Effector memory CD4-positive, alpha-beta T cell (primary cell): ENCODE measurements at regions not wholly inside any gene's neighbourhood (a gene's known extent, or its start where the extent isn't known, plus 50 kb on each side); places are given as distances from the start of the nearest gene placed in this dataset.

Source experiments
- DNase-seq, 3 donors: peaks; one replicate each; pipeline ENCODE4 v3.0.0-alpha.2; 2020
- H3K27ac ChIP-seq: 2 replicates; pipeline ENCODE4 v1.7.0; 2013; ENCODE audit warnings: mild to moderate bottlenecking, low read length, moderate library complexity; ENCODE audit not compliant: insufficient read depth, poor library complexity, severe bottlenecking
- H3K27me3 ChIP-seq: replicated peaks from 2 replicates; pipeline ENCODE4 v1.7.0; 2013; ENCODE audit warnings: mild to moderate bottlenecking, low read length; ENCODE audit not compliant: insufficient read depth, control insufficient read depth, poor library complexity, severe bottlenecking
- H3K36me3 ChIP-seq: 2 replicates; pipeline ENCODE4 v1.7.0; 2013; ENCODE audit warnings: mild to moderate bottlenecking, low read length, moderate library complexity; ENCODE audit not compliant: control insufficient read depth, insufficient read depth
- H3K4me1 ChIP-seq: 2 replicates; pipeline ENCODE4 v1.7.0; 2013; ENCODE audit warnings: low read length, mild to moderate bottlenecking; ENCODE audit not compliant: control insufficient read depth, insufficient read depth, poor library complexity, severe bottlenecking
- H3K4me3 ChIP-seq: 2 replicates; pipeline ENCODE4 v1.7.0; 2013; ENCODE audit warnings: low read length, low read depth, mild to moderate bottlenecking; ENCODE audit not compliant: insufficient read depth, poor library complexity, severe bottlenecking
- H3K9me3 ChIP-seq: 2 replicates; pipeline ENCODE4 v1.7.0; 2013; ENCODE audit warnings: mild to moderate bottlenecking, low read length, moderate library complexity; ENCODE audit not compliant: control insufficient read depth

GRCh38 chr13:22195726-22196125 is 524.9 kb downstream of the FGF9 start:
- Histone ChIP-seq H3K36me3 (no peaks in the 10 kb centered on the region), H3K27ac (no peak overlapping the region), H3K27me3 (no peaks in the 10 kb centered on the region), H3K4me3 (no peak overlapping the region), H3K9me3 (no peaks in the 10 kb centered on the region), H3K4me1 (no peaks in the 10 kb centered on the region)
- no peak for DNase-seq

DNA sequence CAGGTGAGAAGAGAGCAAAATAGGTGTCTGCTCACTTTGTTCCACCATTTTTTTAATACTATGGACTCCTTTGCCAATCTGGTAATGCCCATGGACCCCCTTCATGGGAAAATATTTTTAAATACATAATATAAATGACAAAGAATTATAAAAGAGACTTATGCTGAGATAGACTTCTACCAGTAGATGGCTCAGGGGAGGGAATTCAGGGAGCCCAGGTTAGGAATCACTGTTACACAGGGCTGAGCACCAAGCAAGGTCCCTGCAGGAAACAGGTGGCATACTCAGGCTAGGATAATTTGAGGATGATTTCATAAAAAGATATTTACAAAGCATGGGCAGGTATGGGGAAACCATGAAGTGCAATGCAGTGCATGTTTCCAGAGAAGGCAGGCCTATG is 525.9 kb downstream of the FGF9 start:
- no peaks in the 10 kb centered on the region for H3K9me3 ChIP-seq
- no peaks in the 10 kb centered on the region for H3K27me3 ChIP-seq
- DNase-seq: no peak
- H3K4me3 ChIP-seq: no peak overlapping the region
- no peaks in the 10 kb centered on the region for H3K36me3 ChIP-seq
- H3K27ac ChIP-seq: no peak overlapping the region
- H3K4me1 ChIP-seq: no peaks in the 10 kb centered on the region

DNA sequence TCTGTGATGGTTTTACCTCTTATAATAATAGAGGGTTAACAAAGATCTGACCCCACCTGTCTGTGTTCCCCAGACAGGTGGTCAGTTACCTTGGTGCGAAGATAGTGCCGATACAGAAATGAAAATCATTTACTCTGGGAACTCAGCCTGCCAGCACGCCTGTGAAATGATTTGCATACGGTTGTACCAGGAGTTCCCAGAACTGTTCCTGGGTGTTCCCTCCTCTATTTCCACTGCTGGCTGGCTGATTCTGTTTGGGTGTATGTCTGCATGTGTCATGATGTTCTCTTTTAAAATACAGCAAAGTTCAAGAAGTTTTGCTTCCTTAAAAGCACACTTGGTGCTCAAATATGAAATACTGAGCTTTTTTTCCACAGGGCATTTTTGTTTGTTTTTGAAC is 527.1 kb downstream of the FGF9 start:
- no peak for DNase-seq
- H3K4me1 ChIP-seq: no peaks in the 10 kb centered on the region
- no peaks in the 10 kb centered on the region for H3K9me3 ChIP-seq
- H3K27ac ChIP-seq: no peak overlapping the region
- H3K36me3 ChIP-seq: no peaks in the 10 kb centered on the region
- H3K27me3 ChIP-seq: no peaks in the 10 kb centered on the region
- H3K4me3 ChIP-seq: no peak overlapping the region

GRCh38 chr13:22198641-22199217 is 527.9 kb downstream of the FGF9 start:
- H3K36me3 ChIP-seq: no peaks in the 10 kb centered on the region
- no peaks in the 10 kb centered on the region for H3K27me3 ChIP-seq
- DNase-seq: no peak
- H3K4me3 ChIP-seq: no peak overlapping the region
- no peaks in the 10 kb centered on the region for H3K4me1 ChIP-seq
- no peak overlapping the region for H3K27ac ChIP-seq
- no peaks in the 10 kb centered on the region for H3K9me3 ChIP-seq

DNA sequence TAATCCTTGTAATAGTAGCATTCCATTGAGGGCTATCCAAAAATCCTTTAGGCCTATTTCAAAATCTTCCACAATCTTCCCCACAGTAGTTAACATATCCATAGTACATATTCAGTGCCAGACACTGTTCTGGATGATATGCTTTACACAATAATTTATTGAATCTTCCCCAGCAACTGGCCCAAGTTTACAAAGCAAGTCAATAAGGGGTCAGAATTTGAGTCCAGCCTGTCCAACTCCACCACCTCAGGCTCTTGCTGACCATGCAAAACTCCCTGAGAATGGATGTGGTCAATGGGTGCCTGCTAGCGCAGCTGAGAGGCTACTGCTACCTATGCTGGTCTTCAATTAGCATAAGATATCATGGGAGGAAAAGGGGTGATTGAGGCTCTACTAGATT is 529.6 kb downstream of the FGF9 start:
- Histone ChIP-seq H3K27ac (no peak overlapping the region), H3K9me3 (no peaks in the 10 kb centered on the region), H3K27me3 (no peaks in the 10 kb centered on the region), H3K4me3 (no peak overlapping the region), H3K4me1 (no peaks in the 10 kb centered on the region), H3K36me3 (no peaks in the 10 kb centered on the region)
- DNase-seq: no peak

- DNase-seq: no peak
- no peak overlapping the region for H3K27ac ChIP-seq
- no peaks in the 10 kb centered on the region for H3K9me3 ChIP-seq
- no peak overlapping the region for H3K4me3 ChIP-seq
- H3K4me1 ChIP-seq: no peaks in the 10 kb centered on the region
- H3K27me3 ChIP-seq: no peaks in the 10 kb centered on the region
- H3K36me3 ChIP-seq: no peaks in the 10 kb centered on the region
Measured at GRCh38 chr13:22201375-22201925, 530.6 kb downstream of the FGF9 start.

- Histone ChIP-seq H3K36me3 (no peaks in the 10 kb centered on the region), H3K9me3 (no peaks in the 10 kb centered on the region), H3K27ac (no peak overlapping the region), H3K4me1 (no peaks in the 10 kb centered on the region), H3K4me3 (no peak overlapping the region), H3K27me3 (no peaks in the 10 kb centered on the region)
- no peak for DNase-seq
Measured at GRCh38 chr13:22210134-22210930, 539.5 kb downstream of the FGF9 start.

- Histone ChIP-seq H3K36me3 (no peaks in the 10 kb centered on the region), H3K4me3 (no peak overlapping the region), H3K27ac (no peak overlapping the region), H3K27me3 (no peaks in the 10 kb centered on the region), H3K4me1 (no peaks in the 10 kb centered on the region), H3K9me3 (no peaks in the 10 kb centered on the region)
- DNase-seq: no peak
Measured at GRCh38 chr13:22211876-22212275, 541.0 kb downstream of the FGF9 start.

DNA sequence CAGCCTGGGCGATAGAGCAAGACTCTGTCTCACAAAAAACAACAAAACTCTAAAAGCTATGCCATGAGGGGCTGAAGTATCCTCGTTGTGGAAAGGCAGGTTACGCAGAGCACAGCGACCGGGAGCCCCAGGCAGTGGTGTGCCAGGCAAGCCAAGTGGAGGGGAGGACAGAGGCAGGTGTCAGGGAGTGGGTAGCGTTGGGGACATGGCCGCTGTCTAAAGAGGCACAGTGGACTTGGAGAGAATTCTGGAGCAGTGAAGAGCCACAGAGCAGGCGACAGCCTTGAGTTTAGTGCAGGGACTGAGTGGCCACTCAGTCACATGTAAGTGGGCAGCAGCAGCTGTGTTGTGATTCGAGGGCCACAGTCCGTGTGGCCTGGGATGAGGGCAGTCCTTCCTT is 541.7 kb downstream of the FGF9 start:
- DNase-seq: no peak
- H3K4me3 ChIP-seq: no peak overlapping the region
- no peak overlapping the region for H3K27ac ChIP-seq
- no peaks in the 10 kb centered on the region for H3K4me1 ChIP-seq
- no peaks in the 10 kb centered on the region for H3K36me3 ChIP-seq
- no peaks in the 10 kb centered on the region for H3K27me3 ChIP-seq
- H3K9me3 ChIP-seq: no peaks in the 10 kb centered on the region

GRCh38 chr13:22214184-22214583 is 543.3 kb downstream of the FGF9 start:
- Histone ChIP-seq H3K27ac (no peak overlapping the region), H3K27me3 (no peaks in the 10 kb centered on the region), H3K4me1 (no peaks in the 10 kb centered on the region), H3K36me3 (no peaks in the 10 kb centered on the region), H3K9me3 (no peaks in the 10 kb centered on the region), H3K4me3 (no peak overlapping the region)
- no peak for DNase-seq
